ENCODE measurements at regions not wholly inside any gene's neighbourhood (a gene's known extent, or its start where the extent isn't known, plus 50 kb on each side); places are given as distances from the start of the nearest gene placed in this dataset.

- Histone ChIP-seq H3K4me3 (no peak overlapping the region), H3F3A (ENCODE audit: insufficient read depth, low read depth) (no peaks in the 10 kb centered on the region), H3K9me2 (ENCODE audit: insufficient read depth) (no peaks in the 10 kb centered on the region), H2AFZ (no peak overlapping the region), H3K9me3 (ENCODE audit: insufficient read depth, low read depth) (no peaks in the 10 kb centered on the region), H3K36me3 (ENCODE audit: low read depth) (no peaks in the 10 kb centered on the region), H4K20me1 (ENCODE audit: insufficient read depth) (no peaks in the 10 kb centered on the region), H3K27me3 (ENCODE audit: insufficient read depth, low read depth) (peaks cover 63% of the 10 kb centered on the region), H3K79me2 (ENCODE audit: low read depth) (no peaks in the 10 kb centered on the region), H3K4me2 (no peak overlapping the region), H3K4me1 (replicated peaks; ENCODE audit: insufficient read depth) (no peaks in the 10 kb centered on the region), H3K27ac (no peak overlapping the region)
- no peak for TF ChIP-seq EZH2 (IDR thresholded peaks at IDR 0.05; ENCODE audit: low read depth)
- no peak for TF ChIP-seq CTCF (conservative IDR thresholded peaks at IDR 0.05)
- intact Hi-C loops (cut with micrococcal nuclease; ENCODE audit: unreplicated experiment) = no loop called here
- DNase-seq = no peak
- ChIA-PET CTCF (no interaction called here), POLR2A (ENCODE audit: unreplicated experiment) (no interaction called here)
- no TSS peak for BruUV-seq (replicated peaks)
These were observed 267.3 kb upstream of the NPVF start for GRCh38 chr7:25495342-25496250.

- DNase-seq = no peak
- peaks cover 55% of the 10 kb centered on the region for H3K27me3 ChIP-seq (ENCODE audit: insufficient read depth, low read depth)
- no peak for TF ChIP-seq EZH2 (IDR thresholded peaks at IDR 0.05; ENCODE audit: low read depth)
- TF ChIP-seq CTCF (conservative IDR thresholded peaks at IDR 0.05) = no peak
- H3K9me2 ChIP-seq (ENCODE audit: insufficient read depth) = no peaks in the 10 kb centered on the region
- H2AFZ ChIP-seq = no peak overlapping the region
- no peaks in the 10 kb centered on the region for H3K36me3 ChIP-seq (ENCODE audit: low read depth)
- H3F3A ChIP-seq (ENCODE audit: insufficient read depth, low read depth) = no peaks in the 10 kb centered on the region
- no peaks in the 10 kb centered on the region for H3K79me2 ChIP-seq (ENCODE audit: low read depth)
- no peaks in the 10 kb centered on the region for H4K20me1 ChIP-seq (ENCODE audit: insufficient read depth)
- H3K9me3 ChIP-seq (ENCODE audit: insufficient read depth, low read depth) = no peaks in the 10 kb centered on the region
- H3K27ac ChIP-seq = no peak overlapping the region
- CTCF ChIA-PET = no interaction called here
- no peak overlapping the region for H3K4me2 ChIP-seq
- POLR2A ChIA-PET (ENCODE audit: unreplicated experiment) = no interaction called here
- intact Hi-C loops (cut with micrococcal nuclease; ENCODE audit: unreplicated experiment) = no loop called here
- H3K4me1 ChIP-seq (replicated peaks; ENCODE audit: insufficient read depth) = no peaks in the 10 kb centered on the region
- no TSS peak for BruUV-seq (replicated peaks)
- H3K4me3 ChIP-seq = no peak overlapping the region
These were observed 268.4 kb upstream of the NPVF start for GRCh38 chr7:25496476-25497368.

- TF ChIP-seq EZH2 (IDR thresholded peaks at IDR 0.05; ENCODE audit: low read depth) = no peak
- no peak for TF ChIP-seq CTCF (conservative IDR thresholded peaks at IDR 0.05)
- BruUV-seq (replicated peaks) = no TSS peak
- POLR2A ChIA-PET (ENCODE audit: unreplicated experiment) = no interaction called here
These were observed 272.2 kb upstream of the NPVF start for GRCh38 chr7:25500393-25500921.

More at GRCh38 chr7:25500393-25500921, 272.2 kb upstream of the NPVF start:
- H3K4me2 ChIP-seq = no peak overlapping the region
- H3K9me3 ChIP-seq (ENCODE audit: insufficient read depth, low read depth) = no peaks in the 10 kb centered on the region
- CTCF ChIA-PET = no interaction called here
- no peak overlapping the region for H3K27ac ChIP-seq
- H3K9me2 ChIP-seq (ENCODE audit: insufficient read depth) = no peaks in the 10 kb centered on the region
- H3K36me3 ChIP-seq (ENCODE audit: low read depth) = no peaks in the 10 kb centered on the region
- H3F3A ChIP-seq (ENCODE audit: insufficient read depth, low read depth) = no peaks in the 10 kb centered on the region
- H3K4me1 ChIP-seq (replicated peaks; ENCODE audit: insufficient read depth) = no peaks in the 10 kb centered on the region
- intact Hi-C loops (cut with micrococcal nuclease; ENCODE audit: unreplicated experiment) = no loop called here
- H3K79me2 ChIP-seq (ENCODE audit: low read depth) = no peaks in the 10 kb centered on the region
- DNase-seq = no peak
- peaks cover 30% of the 10 kb centered on the region for H3K27me3 ChIP-seq (ENCODE audit: insufficient read depth, low read depth)
- H2AFZ ChIP-seq = no peak overlapping the region
- no peaks in the 10 kb centered on the region for H4K20me1 ChIP-seq (ENCODE audit: insufficient read depth)
- H3K4me3 ChIP-seq = no peak overlapping the region
